ENCODE measurements at regions not wholly inside any gene's neighbourhood (a gene's known extent, or its start where the extent isn't known, plus 50 kb on each side); places are given as distances from the start of the nearest gene placed in this dataset.
"Not testable (repeated sequence)": the region's sequence is repeated elsewhere in the genome, so short reads cannot be mapped to it uniquely, and the experiment has no call there.

DNA sequence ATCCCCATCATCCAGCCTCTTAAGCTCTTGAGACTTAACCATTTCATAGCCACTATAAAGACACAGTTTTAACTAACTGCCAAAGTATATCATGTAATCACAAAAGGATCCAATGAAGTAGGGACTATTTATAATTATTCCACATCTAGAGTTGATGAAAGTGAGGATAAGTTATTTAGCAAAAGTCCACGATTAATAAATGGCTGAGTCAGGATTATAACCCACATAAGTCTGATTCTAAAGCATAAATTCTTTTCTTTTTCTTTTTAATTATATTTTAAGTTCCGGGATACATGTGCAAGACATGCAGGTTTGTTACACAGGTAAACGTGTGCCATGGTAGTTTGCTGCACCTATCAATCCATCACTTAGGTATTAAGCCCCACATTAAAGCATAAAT, 166.1 kb downstream of the PPP1R3A start:
- no peak overlapping the region for H3K4me3 Mint-ChIP-seq
- H3K27me3 Mint-ChIP-seq: no peaks in the 10 kb centered on the region
- no peaks in the 10 kb centered on the region for H3K36me3 Mint-ChIP-seq
- H3K4me1 Mint-ChIP-seq: no peaks in the 10 kb centered on the region
- no peak overlapping the region for H3K27ac Mint-ChIP-seq
- H3K9me3 Mint-ChIP-seq: no peaks in the 10 kb centered on the region

DNA sequence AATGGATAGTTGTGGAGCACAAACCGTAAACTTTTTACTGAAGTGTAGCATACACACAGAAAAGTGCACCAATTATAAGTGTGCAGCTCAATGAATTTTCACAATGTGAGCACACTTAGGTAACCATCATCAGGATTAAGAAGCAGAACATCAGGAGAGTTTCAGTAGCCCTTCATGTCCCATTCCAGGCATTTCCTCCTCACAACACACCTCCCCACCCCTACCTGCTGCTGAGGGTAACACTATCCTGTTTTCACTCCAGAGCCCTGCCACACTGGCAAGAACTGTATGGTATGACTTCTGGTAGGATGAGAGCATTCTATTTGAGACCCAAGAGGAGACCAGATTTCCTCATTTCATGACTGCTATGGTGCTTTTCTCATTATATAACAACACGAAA, 166.5 kb downstream of the PPP1R3A start:
- H3K9me3 Mint-ChIP-seq: no peaks in the 10 kb centered on the region
- H3K36me3 Mint-ChIP-seq: no peaks in the 10 kb centered on the region

DNA sequence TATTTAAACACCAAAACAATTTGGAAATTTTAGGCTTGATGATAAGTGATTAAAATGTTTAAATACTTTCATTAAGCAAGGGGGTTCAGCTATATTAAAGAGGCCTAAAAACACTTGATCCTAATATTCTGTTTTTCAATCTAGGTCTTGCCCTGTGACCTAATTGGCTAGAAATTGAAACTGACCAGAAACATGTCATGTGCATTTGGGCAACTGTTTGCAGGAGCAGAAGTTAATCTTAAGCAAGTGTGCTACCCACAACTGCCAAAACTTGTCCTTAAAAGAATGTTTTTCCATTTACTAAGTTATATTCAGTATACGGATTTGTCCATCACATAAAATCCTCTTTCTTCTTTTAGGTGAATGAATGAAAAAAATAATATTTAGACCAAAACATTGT, 167.3 kb downstream of the PPP1R3A start:
- no peaks in the 10 kb centered on the region for H3K4me1 Mint-ChIP-seq
- no peaks in the 10 kb centered on the region for H3K9me3 Mint-ChIP-seq
- H3K27me3 Mint-ChIP-seq: no peaks in the 10 kb centered on the region
- H3K36me3 Mint-ChIP-seq: no peaks in the 10 kb centered on the region
- no peak overlapping the region for H3K4me3 Mint-ChIP-seq
- H3K27ac Mint-ChIP-seq: no peak overlapping the region

More for the DNA sequence above, 166.5 kb downstream of the PPP1R3A start:
- Mint-ChIP-seq H3K4me3 (no peak overlapping the region), H3K27me3 (no peaks in the 10 kb centered on the region), H3K27ac (no peak overlapping the region), H3K4me1 (no peaks in the 10 kb centered on the region)

DNA sequence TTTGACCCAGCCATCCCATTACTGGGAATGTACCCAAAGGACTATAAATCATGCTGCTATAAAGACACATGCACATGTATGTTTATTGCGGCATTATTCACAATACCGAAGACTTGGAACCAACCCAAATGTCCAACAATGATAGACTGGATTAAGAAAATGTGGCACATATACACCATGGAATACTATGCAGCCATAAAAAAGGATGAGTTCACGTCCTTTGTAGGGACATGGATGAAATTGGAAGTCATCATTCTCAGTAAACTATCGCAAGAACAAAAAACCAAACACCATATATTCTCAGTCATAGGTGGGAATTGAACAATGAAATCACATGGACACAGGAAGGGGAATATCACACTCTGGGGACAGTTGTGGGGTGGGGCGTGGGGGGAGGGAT, 170.4 kb downstream of the PPP1R3A start:
- H3K9me3 Mint-ChIP-seq, H3K4me3 Mint-ChIP-seq, H3K4me1 Mint-ChIP-seq, H3K27me3 Mint-ChIP-seq, H3K27ac Mint-ChIP-seq, H3K36me3 Mint-ChIP-seq: not testable (repeated sequence)

DNA sequence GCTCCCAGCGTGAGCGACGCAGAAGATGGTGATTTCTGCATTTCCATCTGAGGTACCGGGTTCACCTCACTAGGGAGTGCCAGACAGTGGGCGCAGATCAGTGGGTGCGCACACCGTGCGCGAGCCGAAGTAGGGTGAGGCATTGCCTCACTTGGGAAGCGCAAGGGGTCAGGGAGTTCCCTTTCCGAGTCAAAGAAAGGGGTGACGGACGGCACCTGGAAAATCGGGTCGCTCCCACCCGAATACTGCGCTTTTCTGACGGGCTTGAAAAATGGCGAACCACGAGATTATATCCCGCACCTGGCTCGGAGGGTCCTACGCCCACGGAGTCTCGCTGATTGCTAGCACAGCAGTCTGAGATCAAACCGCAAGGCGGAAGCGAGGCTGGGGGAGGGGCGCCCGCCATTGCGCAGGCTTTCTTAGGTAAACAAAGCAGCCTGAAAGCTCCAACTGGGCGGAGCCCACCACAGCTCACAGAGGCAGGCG, 175.8 kb downstream of the PPP1R3A start:
- H3K27me3 Mint-ChIP-seq, H3K27ac Mint-ChIP-seq, H3K36me3 Mint-ChIP-seq, H3K4me1 Mint-ChIP-seq, H3K9me3 Mint-ChIP-seq, H3K4me3 Mint-ChIP-seq: not testable (repeated sequence)

DNA sequence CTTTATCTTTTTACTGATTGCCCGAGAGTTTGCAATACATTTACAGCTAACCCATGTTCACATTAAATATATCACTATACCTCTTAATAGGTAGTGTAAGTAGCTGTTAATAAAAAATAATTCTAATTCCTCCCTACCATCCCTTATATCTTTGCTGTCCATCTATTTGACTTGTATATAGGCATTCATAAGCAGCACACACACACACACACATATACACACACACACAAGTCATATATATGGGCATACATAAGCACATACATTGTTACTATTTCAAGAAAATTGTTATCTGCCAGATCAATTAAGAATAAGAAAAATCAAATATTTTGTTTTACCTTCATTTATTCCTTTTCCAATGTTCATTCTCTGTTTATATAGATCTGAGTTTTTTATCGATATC, 176.4 kb downstream of the PPP1R3A start:
- no peaks in the 10 kb centered on the region for H3K36me3 Mint-ChIP-seq
- H3K27ac Mint-ChIP-seq: no peak overlapping the region
- no peaks in the 10 kb centered on the region for H3K4me1 Mint-ChIP-seq
- no peaks in the 10 kb centered on the region for H3K27me3 Mint-ChIP-seq
- peaks cover 8% of the 10 kb centered on the region for H3K9me3 Mint-ChIP-seq
- no peak overlapping the region for H3K4me3 Mint-ChIP-seq

DNA sequence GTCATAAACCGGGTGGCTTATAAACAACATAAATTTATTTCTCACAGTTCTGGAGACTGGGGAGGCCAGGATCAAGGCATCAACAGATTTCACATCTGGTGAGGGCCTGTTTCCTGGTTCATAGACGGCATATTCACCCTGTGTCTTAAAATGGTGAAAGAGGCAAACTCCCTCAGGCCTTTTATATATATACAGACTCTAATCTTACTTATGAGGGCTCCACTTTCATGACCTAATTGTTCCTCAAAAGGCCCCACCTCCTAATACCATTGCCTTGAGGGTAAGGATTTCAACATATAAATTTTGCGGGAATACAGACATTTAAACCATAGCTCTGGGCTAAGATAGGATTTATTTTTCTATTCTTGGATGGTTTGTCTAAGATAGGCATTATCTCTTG, 187.2 kb downstream of the PPP1R3A start:
- H3K4me3 Mint-ChIP-seq: no peak overlapping the region
- H3K4me1 Mint-ChIP-seq: no peaks in the 10 kb centered on the region
- no peaks in the 10 kb centered on the region for H3K36me3 Mint-ChIP-seq
- H3K27me3 Mint-ChIP-seq: no peaks in the 10 kb centered on the region
- H3K27ac Mint-ChIP-seq: no peak overlapping the region
- no peaks in the 10 kb centered on the region for H3K9me3 Mint-ChIP-seq

DNA sequence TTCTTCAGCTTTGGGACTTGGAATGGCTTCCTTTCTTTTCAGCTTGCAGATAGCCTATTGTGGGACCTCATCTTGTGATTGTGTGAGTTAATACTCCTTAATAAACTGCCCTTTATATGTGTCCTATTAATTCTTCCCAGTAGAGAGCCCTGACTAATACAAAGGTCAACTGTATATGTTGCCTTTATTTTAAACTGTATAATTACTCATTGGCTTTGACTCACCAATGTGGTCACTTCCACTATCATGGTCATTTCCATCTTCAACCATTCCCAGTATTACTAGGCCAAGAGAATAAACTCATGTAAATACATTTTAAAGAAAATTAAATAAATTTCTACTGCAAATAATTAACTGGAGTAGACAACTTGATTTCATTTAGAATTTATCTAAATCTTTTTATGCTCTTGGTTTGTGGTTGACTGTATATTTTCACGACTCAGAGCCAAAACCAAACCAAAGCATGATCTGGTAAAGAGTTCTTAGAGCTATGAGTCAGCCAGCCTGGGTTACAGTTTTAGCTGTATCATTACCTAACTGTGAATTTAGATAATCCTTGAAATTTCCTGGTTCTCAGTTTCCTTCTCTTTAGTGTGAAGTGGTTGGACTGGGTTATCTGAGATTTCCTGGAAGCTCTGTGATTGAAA, 188.4 kb downstream of the PPP1R3A start:
- H3K4me1 Mint-ChIP-seq: no peaks in the 10 kb centered on the region
- H3K9me3 Mint-ChIP-seq: no peaks in the 10 kb centered on the region
- no peaks in the 10 kb centered on the region for H3K27me3 Mint-ChIP-seq
- no peak overlapping the region for H3K27ac Mint-ChIP-seq
- no peaks in the 10 kb centered on the region for H3K36me3 Mint-ChIP-seq
- no peak overlapping the region for H3K4me3 Mint-ChIP-seq

DNA sequence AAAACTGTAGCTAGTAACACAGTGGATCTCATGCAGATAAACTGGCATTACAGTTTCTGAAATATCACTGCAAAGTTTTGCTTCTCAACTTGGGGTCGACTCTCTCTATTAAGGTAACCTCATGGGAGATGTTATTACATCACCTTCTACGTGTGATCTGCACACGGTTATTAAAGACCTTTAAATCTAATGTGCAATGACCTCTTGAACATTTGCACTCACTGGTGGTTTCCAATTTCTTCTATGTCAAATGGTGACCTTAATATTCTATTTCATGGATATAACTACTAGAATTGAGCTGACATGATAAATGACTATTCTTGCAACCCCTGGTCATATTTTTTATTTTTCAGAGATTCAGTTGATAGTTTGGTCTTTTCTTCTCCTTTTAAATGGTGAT, 191.3 kb downstream of the PPP1R3A start:
- no peaks in the 10 kb centered on the region for H3K4me1 Mint-ChIP-seq
- H3K4me3 Mint-ChIP-seq: no peak overlapping the region
- no peak overlapping the region for H3K27ac Mint-ChIP-seq
- no peaks in the 10 kb centered on the region for H3K36me3 Mint-ChIP-seq
- H3K27me3 Mint-ChIP-seq: peaks cover 2% of the 10 kb centered on the region
- no peaks in the 10 kb centered on the region for H3K9me3 Mint-ChIP-seq

DNA sequence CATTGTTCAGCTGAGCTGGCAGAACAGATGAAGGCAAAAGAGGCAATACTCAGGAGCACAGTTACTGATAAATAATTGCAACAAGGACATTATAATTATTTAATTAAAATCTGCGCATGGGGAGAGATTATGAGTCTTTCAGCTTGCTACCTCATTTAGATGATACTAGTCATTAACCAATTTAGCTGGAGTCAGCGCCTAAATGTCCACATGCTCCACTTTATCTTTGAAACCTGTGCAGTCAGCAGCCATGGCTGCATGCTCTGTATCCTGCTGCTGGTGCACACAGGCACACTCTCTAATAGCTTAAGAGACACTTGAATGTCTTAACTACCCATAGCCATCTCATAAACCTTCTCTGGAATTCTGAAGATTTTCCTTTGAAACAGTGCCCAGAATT, 196.8 kb downstream of the PPP1R3A start:
- Mint-ChIP-seq H3K36me3 (no peaks in the 10 kb centered on the region), H3K4me1 (no peaks in the 10 kb centered on the region), H3K27ac (no peak overlapping the region), H3K27me3 (peaks cover 2% of the 10 kb centered on the region), H3K4me3 (no peak overlapping the region), H3K9me3 (no peaks in the 10 kb centered on the region)

DNA sequence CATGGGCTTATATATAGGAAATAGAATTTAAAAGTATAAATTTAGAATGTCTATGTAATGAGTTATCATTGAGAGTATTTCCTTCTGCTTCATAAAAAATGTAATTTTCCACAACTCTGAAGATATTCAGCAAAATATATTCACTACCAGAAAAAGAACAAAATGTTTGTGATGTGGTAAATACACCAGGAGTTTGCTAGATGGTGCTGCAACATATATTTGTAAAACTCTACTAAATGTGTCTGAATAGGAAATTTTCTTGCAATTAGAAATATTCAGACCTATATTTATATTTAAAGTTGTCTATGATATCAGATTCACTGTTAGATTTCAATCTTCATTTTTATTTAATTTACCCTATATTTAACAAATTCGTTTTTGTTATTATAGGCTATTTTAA, 201.1 kb downstream of the PPP1R3A start:
- Mint-ChIP-seq H3K9me3 (no peaks in the 10 kb centered on the region), H3K4me1 (no peaks in the 10 kb centered on the region), H3K27ac (no peak overlapping the region), H3K27me3 (peaks cover 1% of the 10 kb centered on the region), H3K4me3 (no peak overlapping the region), H3K36me3 (no peaks in the 10 kb centered on the region)

DNA sequence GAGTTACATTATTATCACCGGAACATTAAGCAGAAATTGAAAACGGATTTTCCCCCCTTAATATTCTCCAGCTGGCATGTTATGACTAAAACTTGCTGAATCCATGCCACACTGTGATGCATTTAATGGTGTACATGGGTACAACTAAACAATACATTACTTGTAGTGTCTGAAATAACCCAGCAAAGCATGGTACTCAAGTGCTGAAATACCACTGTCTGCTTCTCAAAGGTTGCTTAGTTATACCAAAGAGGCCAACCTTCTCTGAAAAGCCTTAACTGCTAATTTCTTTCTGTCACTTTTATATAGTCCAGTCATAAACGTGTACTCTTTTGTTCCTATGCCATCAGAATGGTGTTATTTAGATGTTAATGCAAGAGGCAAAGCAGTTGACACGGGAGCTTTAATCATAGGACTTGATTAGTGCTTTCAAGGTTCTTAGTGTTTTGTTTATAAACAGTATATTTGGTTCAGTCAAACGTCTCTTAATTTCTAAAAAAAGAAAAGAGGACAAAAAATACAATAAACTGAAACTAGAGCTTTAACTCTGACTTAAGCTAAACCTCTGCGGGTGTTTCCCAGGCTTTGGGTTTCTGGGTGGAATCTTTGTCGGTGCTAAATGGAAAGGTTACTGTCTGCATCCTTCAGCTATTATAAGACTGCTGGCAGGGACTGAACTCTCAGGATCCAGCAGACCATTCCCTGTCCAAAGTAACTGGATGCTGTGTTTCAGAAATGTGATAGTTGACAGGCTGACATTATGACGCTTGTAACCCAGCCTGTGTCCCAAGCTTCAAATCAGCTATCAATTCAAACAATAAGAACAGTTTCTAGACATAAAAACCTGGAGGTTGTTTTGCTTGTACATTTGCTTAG, 202.6 kb downstream of the PPP1R3A start:
- peaks cover 1% of the 10 kb centered on the region for H3K27me3 Mint-ChIP-seq
- H3K9me3 Mint-ChIP-seq: no peaks in the 10 kb centered on the region
- H3K36me3 Mint-ChIP-seq: no peaks in the 10 kb centered on the region
- no peak overlapping the region for H3K4me3 Mint-ChIP-seq
- no peak overlapping the region for H3K27ac Mint-ChIP-seq
- no peaks in the 10 kb centered on the region for H3K4me1 Mint-ChIP-seq

DNA sequence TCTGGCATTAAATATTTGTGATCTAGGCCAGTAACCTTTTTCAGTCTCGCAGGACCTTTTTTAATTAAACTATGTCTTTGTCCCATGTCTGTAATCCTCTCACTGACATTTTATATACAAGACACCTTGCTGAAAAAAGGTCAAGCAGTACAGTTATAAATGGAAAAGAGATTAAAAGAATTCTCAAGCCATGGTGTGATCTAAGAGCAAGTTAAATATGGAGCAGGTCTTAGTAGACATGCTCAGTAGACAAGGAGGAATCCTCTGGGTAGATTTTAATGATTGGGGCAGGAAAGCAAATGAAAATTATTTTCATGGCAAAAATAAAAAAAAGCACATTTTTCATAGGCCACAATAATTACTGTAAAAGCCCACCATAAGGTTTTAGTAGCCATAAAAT, 203.5 kb downstream of the PPP1R3A start:
- Mint-ChIP-seq H3K27me3 (peaks cover 2% of the 10 kb centered on the region), H3K36me3 (no peaks in the 10 kb centered on the region), H3K4me1 (no peaks in the 10 kb centered on the region), H3K27ac (no peak overlapping the region), H3K4me3 (no peak overlapping the region), H3K9me3 (no peaks in the 10 kb centered on the region)

DNA sequence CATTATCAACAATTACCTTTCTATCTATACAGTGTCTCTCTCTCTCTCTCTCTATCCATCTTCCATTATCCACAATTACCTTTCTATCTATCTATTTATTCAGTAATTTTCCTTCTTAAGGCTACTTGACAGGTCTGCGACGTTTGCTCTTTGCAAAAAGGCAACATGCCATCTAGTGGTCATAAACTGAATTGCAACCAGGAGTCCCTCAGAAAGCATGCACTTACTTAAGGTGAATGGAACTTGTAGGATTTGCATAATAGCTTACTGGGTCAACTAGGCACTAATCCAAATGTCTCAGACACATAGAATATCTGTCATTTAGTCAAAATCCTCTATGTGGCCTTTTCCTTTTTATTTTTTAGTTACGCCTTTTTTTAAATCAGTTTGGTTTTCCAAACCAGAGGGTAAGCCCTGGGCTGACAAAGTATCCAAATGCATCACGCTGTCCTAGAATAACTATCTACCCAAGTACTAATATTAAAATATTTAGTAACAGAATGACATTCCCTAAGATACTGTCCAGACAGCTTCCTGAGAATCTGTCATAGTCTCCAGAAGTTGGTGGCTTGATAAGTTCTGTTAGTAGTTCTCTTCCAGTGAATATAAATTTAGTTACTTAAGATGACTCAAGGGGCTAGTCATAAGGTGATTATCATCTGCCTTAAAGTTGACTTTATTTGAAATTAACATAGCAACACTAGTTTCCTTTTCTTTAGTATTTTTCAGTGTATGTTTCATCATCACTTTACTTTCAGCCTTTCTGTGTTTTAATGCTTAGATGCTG, 208.3 kb downstream of the PPP1R3A start:
- Mint-ChIP-seq H3K36me3 (no peaks in the 10 kb centered on the region), H3K4me1 (no peaks in the 10 kb centered on the region), H3K4me3 (no peak overlapping the region)

DNA sequence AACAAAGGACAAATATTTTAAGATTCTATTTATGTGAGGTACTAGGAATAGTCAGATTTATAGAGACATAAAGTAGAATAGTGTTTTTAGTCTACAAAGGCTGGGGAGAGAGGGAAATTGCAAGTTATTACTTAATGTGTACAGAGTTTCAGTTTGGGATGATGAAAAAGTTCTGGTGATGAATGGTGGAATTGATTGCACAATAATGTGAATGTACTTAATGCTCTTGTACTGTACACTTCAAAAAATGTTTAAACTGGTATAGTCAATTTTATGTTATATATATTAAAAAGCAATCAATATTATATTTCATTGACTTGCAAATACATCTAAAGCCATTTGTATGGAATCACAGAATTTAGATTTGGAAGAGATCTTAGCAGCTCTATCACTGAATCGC, 213.4 kb downstream of the PPP1R3A start:
- Mint-ChIP-seq H3K4me3 (no peak overlapping the region), H3K27me3 (peaks cover 6% of the 10 kb centered on the region), H3K27ac (no peak overlapping the region), H3K9me3 (no peaks in the 10 kb centered on the region), H3K4me1 (no peaks in the 10 kb centered on the region), H3K36me3 (no peaks in the 10 kb centered on the region)

More for the DNA sequence above, 208.3 kb downstream of the PPP1R3A start:
- Mint-ChIP-seq H3K9me3 (no peaks in the 10 kb centered on the region), H3K27me3 (peaks cover 6% of the 10 kb centered on the region), H3K27ac (no peak overlapping the region)

Data from activated naive CD4-positive, alpha-beta T cell treated with anti-CD3 and anti-CD28 coated beads, Interleukin-2, amount 50 U/mL, for 24 hours (primary cell).